GM19324 (cell line): ENCODE measurements at regions not wholly inside any gene's neighbourhood (a gene's known extent, or its start where the extent isn't known, plus 50 kb on each side); places are given as distances from the start of the nearest gene placed in this dataset.
"Not testable (repeated sequence)": the region's sequence is repeated elsewhere in the genome, so short reads cannot be mapped to it uniquely, and the experiment has no call there.

Experiments used
- ATAC-seq: cut with Tn5 transposase; IDR thresholded peaks from one replicate; pipeline ENCODE4 v1.9.1; 2021; ENCODE audit warnings: mild to moderate bottlenecking, moderate library complexity; ENCODE audit not compliant: unreplicated experiment, low FRiP score

- ATAC-seq, result not testable (repeated sequence)
These were observed 153.1 kb downstream of the OR13H1 start for GRCh38 chrX:131696989-131697388.

GRCh38 chrX:131703646-131704045 lies 159.8 kb downstream of the OR13H1 start:
- no peak for ATAC-seq

GRCh38 chrX:131704136-131704695 lies 160.3 kb downstream of the OR13H1 start:
- peak; percentile 71 for ATAC-seq

DNA sequence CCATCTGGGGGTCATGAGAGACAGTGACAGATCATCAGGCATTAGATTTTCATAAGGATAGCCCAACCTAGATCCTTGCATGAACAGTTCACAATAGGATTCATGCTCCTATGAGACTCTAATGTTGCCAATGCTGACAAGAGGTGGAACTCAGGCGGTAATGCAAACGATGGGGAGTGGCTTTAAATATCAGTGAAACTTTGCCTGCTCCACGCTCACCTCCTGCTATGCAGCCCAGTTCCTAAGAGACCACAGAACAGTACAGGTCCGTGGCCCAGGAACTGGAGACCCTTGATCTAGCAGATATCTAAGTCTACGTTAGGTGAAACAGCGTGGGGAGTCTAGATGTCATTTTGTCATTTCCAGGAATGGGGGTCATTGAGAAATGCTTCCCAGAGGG lies 165.7 kb downstream of the OR13H1 start:
- no peak for ATAC-seq

GRCh38 chrX:131711478-131711867 lies 167.6 kb downstream of the OR13H1 start:
- no peak for ATAC-seq

DNA sequence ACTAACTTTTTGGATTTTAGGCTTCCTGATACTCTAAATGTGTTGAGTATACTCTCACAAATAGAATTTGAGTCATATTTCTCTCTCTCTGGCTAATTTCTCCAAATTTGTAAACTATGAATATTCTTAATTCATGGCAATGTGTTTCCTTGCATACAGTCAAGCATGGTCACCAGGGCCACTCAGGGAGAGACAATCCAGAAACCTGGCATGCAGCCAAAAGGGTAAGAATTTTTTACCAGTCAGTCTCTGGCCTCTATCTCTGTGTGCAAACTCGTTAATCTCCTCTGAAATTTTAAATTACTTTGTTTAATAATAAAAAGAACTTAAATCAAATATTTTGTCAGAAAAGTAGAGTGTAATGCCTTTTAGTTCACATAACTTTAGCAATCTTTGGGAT lies 179.8 kb downstream of the OR13H1 start:
- no peak for ATAC-seq

DNA sequence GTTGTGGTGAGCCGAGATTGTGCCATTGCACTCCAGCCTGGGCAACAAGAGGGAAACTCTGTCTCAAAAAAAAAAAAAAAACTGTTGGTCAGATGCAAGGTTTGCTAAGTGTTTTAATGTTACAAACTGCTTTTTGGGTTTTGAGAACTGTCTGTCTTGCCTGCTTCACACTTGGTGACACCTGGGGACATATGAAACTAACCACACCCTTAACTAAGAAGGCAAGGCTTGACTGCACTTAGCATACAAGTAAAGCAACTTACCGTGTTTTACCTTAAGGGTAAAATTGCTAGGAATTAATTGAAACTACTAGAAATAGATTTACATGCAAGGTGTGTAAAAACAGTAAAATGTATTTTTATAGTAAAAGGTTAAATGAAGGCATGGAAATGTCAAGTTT lies 180.4 kb downstream of the OR13H1 start:
- ATAC-seq, result no peak

GRCh38 chrX:131725001-131725654 lies 181.3 kb downstream of the OR13H1 start:
- ATAC-seq, result no peak

DNA sequence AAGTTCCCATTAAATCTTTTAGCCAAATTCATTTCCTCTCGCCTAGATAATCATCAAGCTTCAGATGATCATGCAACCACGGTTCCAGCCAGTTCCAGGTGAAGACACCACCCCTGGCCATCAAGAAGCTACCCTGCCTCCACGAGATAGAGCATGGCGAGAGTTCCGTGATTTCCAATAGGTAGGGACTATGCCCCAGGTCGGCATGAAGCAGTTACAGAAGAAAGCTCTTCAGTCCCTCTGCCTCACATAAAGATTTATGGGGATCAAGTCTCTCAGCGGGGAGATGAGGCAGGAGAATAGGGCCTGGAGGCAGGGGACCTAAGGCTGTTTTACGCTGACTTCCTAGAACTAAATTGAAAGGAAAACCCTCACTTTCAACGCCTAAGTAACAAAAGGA lies 183.9 kb downstream of the OR13H1 start:
- no peak for ATAC-seq

- peak; percentile 78 for ATAC-seq
These were observed 184.6 kb downstream of the OR13H1 start for GRCh38 chrX:131728295-131729145.

DNA sequence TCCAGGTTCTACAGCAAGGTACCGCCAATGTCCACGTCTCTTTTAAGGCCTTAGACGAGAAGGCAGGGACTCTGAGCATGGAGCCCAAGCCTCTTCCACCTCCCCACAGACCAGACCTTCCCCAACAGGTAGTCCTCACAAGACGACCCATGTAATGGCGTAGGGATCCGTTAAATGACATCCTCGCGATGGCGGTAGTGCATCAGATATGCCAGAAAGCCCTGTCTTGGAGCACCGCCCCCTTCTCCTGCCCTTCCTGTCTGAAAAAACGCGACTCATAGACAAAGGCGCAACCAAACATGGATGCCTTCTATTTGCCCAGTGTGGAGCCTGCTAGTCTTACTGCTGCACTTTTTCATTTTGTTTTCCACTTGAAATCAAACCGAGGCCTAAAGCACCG lies 185.4 kb downstream of the OR13H1 start:
- peak; percentile 44 for ATAC-seq

DNA sequence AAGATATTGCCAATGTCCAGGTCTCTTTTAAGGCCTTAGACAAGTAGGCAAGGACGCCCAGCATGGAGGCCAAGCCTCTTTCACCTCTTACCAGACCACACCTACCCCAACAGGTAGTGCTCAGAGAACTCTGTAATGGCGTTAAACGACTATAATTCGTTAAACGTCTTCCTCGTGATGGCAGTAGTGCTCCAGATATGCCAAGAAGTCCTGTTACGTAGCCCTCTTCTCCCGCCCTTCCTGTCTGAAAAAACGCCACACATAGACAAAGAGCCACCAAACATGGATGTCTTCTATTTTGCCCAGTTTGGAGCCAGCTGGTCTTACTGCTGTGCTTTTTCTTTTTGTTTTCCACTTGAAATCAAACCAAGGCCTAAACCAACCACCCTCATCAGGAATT lies 190.7 kb downstream of the OR13H1 start:
- peak; percentile 76 for ATAC-seq

GRCh38 chrX:131735127-131735526 lies 191.3 kb downstream of the OR13H1 start:
- ATAC-seq, result no peak

DNA sequence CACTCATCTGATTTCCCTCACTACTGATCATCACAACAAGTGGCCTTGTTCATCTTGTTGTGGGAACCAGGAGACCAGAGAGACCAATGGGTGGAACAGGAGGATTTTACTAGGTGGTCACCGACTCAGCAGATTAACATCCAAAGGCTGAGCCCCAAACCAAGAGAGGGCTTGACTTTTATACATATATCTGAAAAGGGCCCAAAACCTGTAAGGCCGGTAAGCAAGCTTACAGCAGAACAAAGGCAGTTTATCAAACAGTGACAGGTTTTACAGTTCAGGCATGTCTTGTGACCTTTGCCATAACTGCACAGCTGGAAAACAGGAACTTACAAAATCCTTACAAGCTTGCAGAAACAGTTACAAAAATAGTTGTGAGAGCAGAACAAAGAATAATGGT lies 195.9 kb downstream of the OR13H1 start:
- ATAC-seq, result no peak

GRCh38 chrX:131741103-131741581 lies 197.3 kb downstream of the OR13H1 start:
- peak; percentile 68 for ATAC-seq

GRCh38 chrX:131745942-131746489 lies 202.1 kb downstream of the OR13H1 start:
- ATAC-seq, result no peak

GRCh38 chrX:131746491-131746968 lies 202.7 kb downstream of the OR13H1 start:
- ATAC-seq, result peak; percentile 52

GRCh38 chrX:131747173-131747572 lies 203.3 kb downstream of the OR13H1 start:
- ATAC-seq, result peak; percentile 45

- peak; percentile 70 for ATAC-seq
These were observed 208.8 kb downstream of the OR13H1 start for GRCh38 chrX:131752493-131753198.

- ATAC-seq, result peak; percentile 66
These were observed 218.9 kb downstream of the OR13H1 start for GRCh38 chrX:131762802-131763234.
